SU-DHL-6 (cell line): ENCODE measurements at regions not wholly inside any gene's neighbourhood (a gene's known extent, or its start where the extent isn't known, plus 50 kb on each side); places are given as distances from the start of the nearest gene placed in this dataset.

Experiments
- H2AFZ ChIP-seq: fragments of 200-600 bp; sonication (generic); 2 replicates; pipeline ENCODE4 v1.6.1; 2014; ENCODE audit warnings: low read depth, mild to moderate bottlenecking, moderate library complexity, mixed read lengths, antibody characterized with exemption, low read length; ENCODE audit not compliant: severe bottlenecking
- H3F3A ChIP-seq: fragments of 200-600 bp; shearing (Covaris generic); 2 replicates; pipeline ENCODE4 v1.6.0; 2016; ENCODE audit warnings: antibody characterized with exemption, mild to moderate bottlenecking; ENCODE audit not compliant: insufficient read depth
- H3K27ac ChIP-seq: fragments of 200-600 bp; sonication (generic); 2 replicates; pipeline ENCODE4 v1.5.1; 2016; ENCODE audit warnings: low read depth, mild to moderate bottlenecking, low read length, moderate library complexity, mixed read lengths
- H3K27me3 ChIP-seq: fragments of 200-600 bp; sonication (generic), shearing (Covaris generic); 2 replicates; pipeline ENCODE4 v1.6.0; 2014; ENCODE audit warnings: mild to moderate bottlenecking, low read length
- H3K36me3 ChIP-seq: fragments of 200-600 bp; sonication (generic); 2 replicates; pipeline ENCODE4 v1.6.1; 2014; ENCODE audit warnings: mild to moderate bottlenecking, low read length, mixed read lengths
- H3K4me2 ChIP-seq: fragments of 300-600, 200-600 bp; shearing (Covaris generic), sonication (generic); 2 replicates; pipeline ENCODE4 v1.6.0; 2014; ENCODE audit warnings: low read length, low read depth, mild to moderate bottlenecking; ENCODE audit not compliant: poor library complexity, severe bottlenecking
- H3K4me3 ChIP-seq: fragments of 200-600 bp; sonication (generic); 2 replicates; pipeline ENCODE4 v1.5.1; 2014; ENCODE audit warnings: antibody characterized with exemption, low read length, mild to moderate bottlenecking, mixed read lengths; ENCODE audit not compliant: insufficient read depth, poor library complexity, severe bottlenecking
- H3K79me2 ChIP-seq: fragments of 200-600 bp; sonication (generic); 2 replicates; pipeline ENCODE4 v1.6.1; 2014; ENCODE audit warnings: mild to moderate bottlenecking, low read length, moderate library complexity; ENCODE audit not compliant: insufficient read depth
- H3K9ac ChIP-seq: fragments of 200-600 bp; sonication (generic); 2 replicates; pipeline ENCODE4 v1.7.0; 2014; ENCODE audit warnings: mild to moderate bottlenecking, low read length
- H3K9me2 ChIP-seq: fragments of 200-600 bp; sonication (generic); replicated peaks from 2 replicates; pipeline ENCODE4 v1.6.1; 2014; ENCODE audit warnings: low read length; ENCODE audit not compliant: insufficient read depth
- H3K9me3 ChIP-seq: fragments of 200-600 bp; sonication (generic); 2 replicates; pipeline ENCODE4 v1.6.1; 2014; ENCODE audit warnings: low read length, mixed read lengths; ENCODE audit not compliant: insufficient read depth
- H4K20me1 ChIP-seq: fragments of 200-600 bp; sonication (generic); 2 replicates; pipeline ENCODE4 v1.6.1; 2014; ENCODE audit warnings: low read depth, mild to moderate bottlenecking, antibody characterized with exemption, low read length, moderate library complexity, mixed read lengths
- CTCF ChIP-seq: fragments of 200-600 bp; sonication (generic); IDR thresholded peaks from one replicate; pipeline ENCODE4 v1.5.1; 2017; ENCODE audit warnings: antibody characterized with exemption, mild to moderate bottlenecking, low read length, moderate library complexity; ENCODE audit not compliant: insufficient read depth, poor library complexity, severe bottlenecking
- EZH2phosphoT487 ChIP-seq: fragments of 200-600 bp; sonication (generic), shearing (Covaris generic); conservative IDR thresholded peaks from 2 replicates; pipeline ENCODE4 v1.6.1; 2018; ENCODE audit warnings: mild to moderate bottlenecking, antibody characterized with exemption, low read length, moderate library complexity, mixed read lengths

DNA sequence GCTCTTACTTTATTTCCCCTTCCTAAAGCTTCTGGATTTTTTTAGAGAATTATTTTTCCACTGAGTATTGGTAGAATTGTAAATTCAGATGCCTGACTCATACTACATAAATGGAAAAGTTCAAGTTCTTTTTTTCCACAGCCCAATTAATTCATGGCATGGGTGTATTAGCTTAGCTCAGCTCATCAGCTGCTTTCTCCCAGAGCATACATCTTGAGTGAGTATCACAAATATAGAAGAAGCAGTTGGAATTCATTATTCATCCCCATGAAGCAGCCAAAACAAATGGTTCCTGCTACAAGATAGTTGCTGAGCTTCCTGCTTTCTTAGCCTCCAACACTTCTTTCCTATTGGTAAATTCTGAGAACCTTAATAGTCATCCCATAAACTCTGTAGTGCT, 105.1 kb downstream of the C12orf50 start:
- Histone ChIP-seq H3K4me3 (no peak overlapping the region), H3K36me3 (no peaks in the 10 kb centered on the region), H3K9me2 (no peaks in the 10 kb centered on the region), H2AFZ (no peak overlapping the region), H3F3A (no peaks in the 10 kb centered on the region), H3K9ac (no peak overlapping the region), H4K20me1 (no peaks in the 10 kb centered on the region), H3K27ac (no peak overlapping the region), H3K4me2 (no peak overlapping the region), H3K9me3 (no peaks in the 10 kb centered on the region), H3K27me3 (no peaks in the 10 kb centered on the region), H3K79me2 (no peaks in the 10 kb centered on the region)
- TF ChIP-seq CTCF = no peak
- no peak for TF ChIP-seq EZH2phosphoT487

GRCh38 chr12:87923361-87923760, 105.8 kb downstream of the C12orf50 start:
- H3K79me2 ChIP-seq = no peaks in the 10 kb centered on the region
- H3K4me2 ChIP-seq = no peak overlapping the region
- no peaks in the 10 kb centered on the region for H3K36me3 ChIP-seq
- H3K9me2 ChIP-seq = no peaks in the 10 kb centered on the region
- H2AFZ ChIP-seq = no peak overlapping the region
- H3K27me3 ChIP-seq = no peaks in the 10 kb centered on the region
- H3K9me3 ChIP-seq = no peaks in the 10 kb centered on the region
- TF ChIP-seq CTCF (no peak), EZH2phosphoT487 (no peak)
- no peak overlapping the region for H3K4me3 ChIP-seq
- H3F3A ChIP-seq = no peaks in the 10 kb centered on the region
- no peaks in the 10 kb centered on the region for H4K20me1 ChIP-seq
- H3K9ac ChIP-seq = no peak overlapping the region
- no peak overlapping the region for H3K27ac ChIP-seq

DNA sequence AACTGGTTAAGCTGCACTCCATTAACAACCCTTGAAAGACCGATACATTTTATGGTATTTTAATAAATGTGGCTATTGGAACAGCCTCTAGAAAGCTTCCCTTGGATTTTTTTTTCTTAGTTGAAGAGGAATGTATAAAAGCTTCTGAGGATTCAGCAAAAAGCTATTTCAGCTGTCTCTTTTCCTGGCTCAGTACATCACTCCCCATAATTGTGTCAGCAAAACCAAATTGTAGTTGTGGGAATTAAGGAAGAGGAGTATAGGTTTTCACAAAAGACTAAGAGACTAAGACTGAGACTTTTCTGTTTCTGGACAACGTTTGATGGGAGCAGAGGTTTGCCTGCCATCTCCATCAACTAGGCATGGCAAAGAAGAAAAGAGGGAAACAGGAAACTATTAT, 106.5 kb downstream of the C12orf50 start:
- Histone ChIP-seq H3K9ac (no peak overlapping the region), H3K27me3 (no peaks in the 10 kb centered on the region), H3K79me2 (no peaks in the 10 kb centered on the region), H3K36me3 (no peaks in the 10 kb centered on the region), H3F3A (no peaks in the 10 kb centered on the region), H3K27ac (no peak overlapping the region), H3K9me2 (no peaks in the 10 kb centered on the region), H3K4me2 (no peak overlapping the region), H3K9me3 (no peaks in the 10 kb centered on the region), H4K20me1 (no peaks in the 10 kb centered on the region), H2AFZ (no peak overlapping the region), H3K4me3 (no peak overlapping the region)
- TF ChIP-seq CTCF (no peak), EZH2phosphoT487 (no peak)

- Histone ChIP-seq H3K9me3 (no peaks in the 10 kb centered on the region), H4K20me1 (no peaks in the 10 kb centered on the region), H3K9ac (no peak overlapping the region), H2AFZ (no peak overlapping the region), H3K79me2 (no peaks in the 10 kb centered on the region), H3F3A (no peaks in the 10 kb centered on the region), H3K9me2 (no peaks in the 10 kb centered on the region), H3K36me3 (no peaks in the 10 kb centered on the region), H3K4me3 (no peak overlapping the region), H3K27ac (no peak overlapping the region), H3K27me3 (no peaks in the 10 kb centered on the region), H3K4me2 (no peak overlapping the region)
- TF ChIP-seq EZH2phosphoT487 (no peak), CTCF (no peak)
Observed at GRCh38 chr12:87921621-87922020, 107.6 kb downstream of the C12orf50 start.
